NCI-H187 (cell line): ENCODE measurements at regions not wholly inside any gene's neighbourhood (a gene's known extent, or its start where the extent isn't known, plus 50 kb on each side); places are given as distances from the start of the nearest gene placed in this dataset.
"Not testable (repeated sequence)": the region's sequence is repeated elsewhere in the genome, so short reads cannot be mapped to it uniquely, and the experiment has no call there.

ENCODE experiments used
- DNase-seq, 2 experiments: peaks; one replicate each; lab custom pipeline; 2025; lab: John Stamatoyannopoulos, UW

DNA sequence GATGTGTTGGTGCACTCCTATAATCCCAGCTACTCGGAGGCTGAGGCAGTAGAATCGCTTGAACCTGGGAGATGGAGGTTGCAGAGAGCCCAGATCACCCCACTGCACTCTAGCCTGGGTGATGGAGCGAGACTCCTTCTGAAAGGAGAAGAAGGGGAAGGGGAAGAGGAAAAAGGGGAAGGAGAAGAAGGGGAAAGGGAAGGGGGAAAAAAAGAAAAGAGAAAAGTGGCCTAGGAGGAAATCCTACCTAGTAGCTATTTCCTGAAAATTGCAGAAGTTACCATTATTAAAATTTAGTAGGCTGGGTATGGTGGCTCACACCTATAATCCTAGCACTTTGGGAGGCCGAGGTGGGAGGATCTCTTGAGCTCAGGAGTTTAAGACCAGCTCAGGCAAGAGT is 67.4 kb downstream of the ARRDC3 start:
- DNase-seq = no peak

DNA sequence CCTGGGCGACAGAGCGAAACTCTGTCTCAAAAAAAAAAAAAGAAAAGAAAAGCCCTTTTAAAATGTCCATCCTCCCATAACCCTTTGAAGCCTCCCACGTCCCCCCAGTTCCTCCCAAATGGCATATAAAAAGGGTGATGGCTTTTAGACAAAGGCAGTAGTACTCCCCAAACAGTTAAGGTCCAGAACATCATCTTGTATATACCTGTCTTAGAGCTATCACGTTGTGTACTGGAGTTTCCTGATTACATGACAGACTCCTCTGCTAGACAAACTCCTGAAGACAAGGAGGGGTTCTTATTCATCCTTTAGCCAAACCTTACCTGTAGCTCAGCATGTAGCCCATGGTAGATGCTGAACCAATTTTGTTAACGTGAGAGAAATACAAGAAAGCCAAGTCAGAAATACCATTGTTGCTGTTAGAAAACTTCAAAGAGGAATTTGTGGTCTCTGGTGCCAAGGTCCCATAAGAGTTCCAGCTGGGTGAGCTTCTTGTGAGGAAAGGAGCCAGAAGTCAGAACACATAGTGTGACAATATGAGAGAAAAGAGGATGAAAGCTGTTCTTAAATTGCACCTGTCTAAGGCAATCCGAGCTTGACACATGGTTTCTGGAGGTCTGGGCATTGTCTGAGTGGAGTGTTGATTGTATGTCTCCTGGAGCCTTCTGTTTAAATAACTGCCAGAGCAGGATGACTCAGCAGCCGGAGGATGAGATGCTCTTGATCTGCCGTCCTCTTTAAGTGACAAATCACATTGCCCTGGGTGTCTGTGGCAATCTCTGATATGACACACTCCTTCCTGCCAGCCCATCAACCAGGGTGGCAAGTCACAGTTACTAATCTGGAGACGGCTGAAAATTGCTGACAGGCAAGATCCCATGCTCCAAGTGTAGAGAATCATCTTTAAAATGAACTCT is 69.1 kb downstream of the ARRDC3 start:
- DNase-seq = peak; percentile 20 to 71

DNA sequence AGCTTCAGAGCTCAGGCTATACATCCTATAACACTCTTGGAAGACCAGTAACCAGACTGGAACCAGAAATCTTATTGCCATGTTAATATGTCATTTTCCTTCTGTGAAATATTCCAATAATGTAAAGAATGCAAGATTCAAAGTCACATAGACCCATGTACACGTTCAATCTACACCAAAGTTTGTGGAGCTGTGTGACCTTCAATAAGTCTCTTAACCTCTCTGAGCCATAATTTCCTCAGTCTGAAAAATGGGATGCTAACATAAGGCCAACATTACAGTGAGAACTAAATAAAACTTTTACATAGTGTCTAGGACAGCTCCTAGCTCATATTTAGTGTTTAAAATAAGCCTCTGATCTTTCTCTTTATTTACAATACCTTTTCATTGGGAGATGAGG is 70.4 kb downstream of the ARRDC3 start:
- DNase-seq = no peak

DNA sequence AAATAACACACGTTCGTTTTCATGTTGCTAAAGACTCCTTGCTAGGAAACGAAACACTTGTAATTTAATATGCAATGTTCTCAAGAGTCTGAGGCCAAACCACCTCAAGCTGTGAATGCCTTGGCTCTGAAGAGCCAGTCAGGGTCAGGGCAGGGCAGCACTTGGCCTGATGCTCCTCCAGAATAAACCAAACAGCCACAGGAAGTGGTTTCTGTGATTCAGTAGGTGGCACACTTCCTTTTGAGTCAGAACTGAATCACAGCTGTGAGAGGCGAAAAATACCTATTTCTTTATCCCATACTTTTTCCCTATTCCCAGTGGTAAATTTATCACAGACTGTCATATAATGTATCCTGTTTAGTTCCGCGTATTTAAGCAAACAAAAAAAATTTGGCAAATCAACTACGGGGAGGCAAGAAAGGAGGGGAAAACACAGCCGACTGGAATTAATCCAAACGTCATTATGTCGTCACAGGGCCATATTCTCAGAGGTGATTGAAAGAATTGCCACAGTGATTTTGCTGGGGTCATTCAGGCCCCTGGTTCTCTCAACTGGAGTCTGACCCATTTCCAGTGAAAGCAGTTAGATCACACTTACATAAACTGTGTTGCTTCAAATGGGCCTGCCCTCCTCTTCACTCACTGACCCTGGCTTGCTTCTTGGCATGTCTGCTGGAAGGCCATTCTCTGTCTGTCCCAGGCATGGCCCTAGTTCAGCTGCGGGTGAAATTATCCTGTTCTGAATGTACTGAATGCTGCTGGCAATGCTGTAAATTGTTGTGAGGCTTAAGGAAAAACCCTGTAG is 71.2 kb downstream of the ARRDC3 start:
- peak; percentile 9 to 19 for DNase-seq

DNA sequence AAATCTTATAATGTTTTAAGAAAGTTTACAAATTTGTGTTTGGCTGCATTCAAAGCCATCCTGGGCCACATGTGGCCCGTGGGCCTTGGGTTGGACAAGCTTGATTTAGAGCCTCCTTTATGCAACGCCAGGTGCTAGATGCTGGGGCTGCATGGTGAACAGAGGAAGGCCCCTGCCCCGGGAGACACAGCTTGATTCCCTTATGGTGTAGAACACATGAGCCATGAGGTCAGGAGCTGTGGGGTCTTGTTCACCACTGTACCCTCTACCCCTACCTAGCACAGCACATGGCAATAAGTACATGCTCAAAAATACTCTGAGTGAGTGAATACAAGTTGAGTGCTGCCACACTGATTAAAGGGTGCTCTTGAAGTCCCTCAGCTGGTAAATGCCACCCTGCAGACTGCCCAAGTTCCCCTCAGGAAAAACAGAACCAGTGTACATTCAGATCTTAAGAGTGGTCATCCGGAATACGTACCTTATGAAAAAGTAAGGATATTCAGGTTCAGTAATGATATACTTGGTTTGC is 71.9 kb downstream of the ARRDC3 start:
- DNase-seq = no peak

DNA sequence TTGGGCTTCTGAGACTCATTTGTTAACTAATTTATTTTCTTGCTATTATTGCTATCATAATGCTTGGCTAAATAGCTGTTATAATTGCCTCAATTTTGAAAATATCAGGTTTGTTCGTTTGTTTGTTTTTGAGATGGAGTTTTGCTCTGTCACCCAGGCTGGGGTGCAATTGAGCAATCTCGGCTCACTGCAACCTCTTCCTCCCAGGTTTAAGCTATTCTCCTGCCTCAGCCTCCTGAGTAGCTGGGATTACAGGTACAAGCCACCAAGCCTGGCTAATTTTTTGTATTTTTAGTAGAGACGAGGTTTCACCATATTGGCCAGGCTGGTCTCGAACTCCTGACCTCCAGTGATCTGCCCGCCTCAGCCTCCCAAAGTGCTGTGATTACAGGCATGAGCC is 75.0 kb downstream of the ARRDC3 start:
- DNase-seq = not testable (repeated sequence)

DNA sequence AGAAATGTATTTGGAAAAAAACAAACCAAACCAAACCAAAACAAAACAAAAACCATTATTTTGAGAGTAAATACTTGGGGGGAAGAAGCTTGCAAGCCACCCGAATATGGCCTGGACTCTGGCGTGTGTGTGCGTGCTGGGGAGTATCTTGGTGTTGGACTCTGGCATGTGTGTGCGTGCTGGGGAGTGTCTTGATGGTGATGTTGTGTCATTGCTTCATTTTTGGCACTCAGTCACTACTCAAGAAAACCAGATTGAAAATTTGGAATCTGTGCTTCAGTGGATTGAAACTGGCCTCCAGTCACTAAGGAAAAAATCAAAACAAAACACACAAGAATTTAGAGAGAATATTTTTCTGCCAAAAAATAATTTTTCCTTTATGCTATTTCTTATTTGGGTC is 76.1 kb downstream of the ARRDC3 start:
- DNase-seq = no peak

DNA sequence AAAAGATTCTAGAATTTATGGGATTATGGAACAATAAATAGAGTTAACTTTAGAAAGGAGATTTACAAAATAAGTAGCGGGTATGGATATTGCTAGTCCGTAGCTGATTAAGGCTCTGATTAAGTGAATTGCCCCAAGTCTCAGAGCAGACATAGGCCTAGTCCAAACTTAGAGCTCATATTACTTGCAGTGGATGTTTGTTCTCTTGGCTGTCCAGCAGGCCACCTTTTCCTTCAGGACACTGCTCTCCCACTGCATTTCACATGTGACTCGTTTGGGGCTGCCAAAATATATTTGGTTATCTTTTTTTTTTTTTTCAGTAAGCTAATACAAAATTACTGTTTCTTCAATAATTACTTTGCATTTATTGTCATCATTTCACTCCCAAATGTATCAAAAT is 76.6 kb downstream of the ARRDC3 start:
- DNase-seq = no peak

DNA sequence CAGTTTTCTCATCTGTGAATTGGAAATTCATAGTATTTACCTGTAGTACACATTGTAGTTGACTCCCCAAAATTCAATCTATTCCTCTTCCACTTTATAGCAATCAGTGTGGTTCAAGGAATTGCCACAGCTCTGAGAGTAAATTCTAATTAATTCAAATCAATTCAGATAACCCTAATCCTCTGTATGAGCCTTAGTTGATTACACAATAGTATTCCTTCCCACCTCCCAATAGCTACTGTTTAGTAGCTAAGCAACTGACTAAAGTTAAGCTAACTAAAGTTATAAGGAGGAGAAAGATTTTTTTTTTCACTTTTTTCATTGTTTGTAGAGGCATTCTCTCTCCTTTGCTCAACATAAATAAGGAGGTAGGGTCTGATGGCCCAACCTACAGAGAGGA is 77.5 kb downstream of the ARRDC3 start:
- no peak for DNase-seq

DNA sequence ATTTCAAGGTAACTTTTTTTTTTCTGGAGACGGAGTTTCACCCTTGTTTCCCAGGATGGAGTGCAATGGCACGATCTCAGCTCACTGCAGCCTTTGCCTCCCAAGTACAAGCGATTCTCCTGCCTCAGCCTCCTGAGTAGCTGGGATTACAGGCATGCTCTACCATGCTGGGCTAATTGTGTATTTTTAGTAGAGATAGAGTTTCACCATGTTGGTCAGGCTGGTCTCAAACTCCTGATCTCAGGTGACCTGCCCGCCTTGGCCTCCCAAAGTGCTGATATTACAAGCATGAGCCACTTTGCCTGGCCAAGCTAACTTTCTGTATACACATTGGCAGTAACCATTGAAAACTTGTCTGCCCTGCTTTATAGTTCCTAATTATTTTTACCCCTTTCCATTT is 79.1 kb downstream of the ARRDC3 start:
- not testable (repeated sequence) for DNase-seq

DNA sequence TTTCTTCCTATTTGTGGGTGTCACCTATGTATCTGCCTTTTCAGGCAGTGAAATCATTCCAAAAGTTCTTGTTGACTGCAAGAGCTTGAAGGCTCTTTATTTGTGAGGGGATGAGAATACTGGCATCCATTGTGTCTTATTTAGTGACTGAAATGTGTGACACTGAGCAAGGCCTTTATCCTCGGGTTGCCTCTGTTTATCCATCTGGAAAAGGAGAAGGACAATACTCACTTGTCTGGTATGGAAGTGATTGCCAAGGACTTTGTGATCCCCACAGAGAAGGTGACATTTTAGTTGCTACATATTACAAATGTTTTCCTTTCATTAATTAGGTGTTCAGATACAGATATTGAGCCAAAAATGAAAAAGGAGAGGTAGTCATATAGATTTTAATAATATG is 80.2 kb downstream of the ARRDC3 start:
- no peak for DNase-seq

DNA sequence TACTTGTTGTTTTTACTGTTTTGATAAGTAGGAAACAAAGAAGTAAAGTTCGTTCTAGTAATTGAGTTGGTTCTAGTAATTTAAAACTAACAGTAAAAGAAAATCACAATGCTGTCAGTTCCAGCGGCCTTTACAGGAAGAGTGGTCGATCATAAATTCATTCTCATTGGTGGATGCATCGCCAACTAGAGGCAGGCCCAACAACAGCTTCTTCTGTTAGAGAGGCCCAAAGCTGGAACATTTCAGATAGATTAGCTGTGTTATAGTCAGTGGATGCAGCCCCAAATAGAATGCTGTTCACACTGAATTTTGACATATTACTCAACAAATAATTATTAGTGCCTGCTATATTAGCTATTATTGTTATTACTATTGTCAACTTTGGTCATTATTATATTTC is 80.8 kb downstream of the ARRDC3 start:
- no peak for DNase-seq

DNA sequence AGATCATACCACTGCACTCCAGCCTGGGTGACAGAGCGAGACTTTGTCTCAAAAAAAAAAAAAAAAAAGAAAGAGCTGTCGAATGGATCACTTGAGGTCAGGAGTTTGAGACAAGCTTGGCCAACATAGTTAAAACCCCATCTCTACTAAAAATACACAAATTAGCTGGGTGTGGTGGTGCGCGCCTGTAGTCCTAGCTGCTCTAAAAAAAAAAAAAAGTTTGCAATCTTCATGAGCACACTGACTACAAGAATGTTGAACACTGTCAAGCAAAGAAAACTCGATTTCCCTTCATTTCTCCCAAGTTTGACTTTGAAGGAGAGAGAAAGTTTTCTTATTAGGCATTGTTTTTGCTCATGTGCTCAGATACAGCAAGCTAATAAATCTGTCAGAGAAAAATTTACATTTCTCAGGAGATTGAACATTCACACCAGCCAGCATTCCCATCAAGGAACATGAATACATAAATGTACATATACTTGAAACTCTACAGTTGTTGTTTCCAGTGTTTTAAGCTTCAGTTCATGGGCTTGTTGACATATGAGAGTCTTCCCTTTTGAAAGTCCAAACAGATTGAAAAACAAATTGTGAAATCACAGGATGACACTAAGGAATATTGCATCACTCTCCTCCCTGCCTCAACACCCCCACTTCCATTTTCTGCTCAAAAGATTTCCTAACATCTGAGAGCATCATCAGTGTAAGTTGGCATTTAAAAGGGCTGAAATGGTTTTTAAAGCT is 81.8 kb downstream of the ARRDC3 start:
- no peak for DNase-seq

DNA sequence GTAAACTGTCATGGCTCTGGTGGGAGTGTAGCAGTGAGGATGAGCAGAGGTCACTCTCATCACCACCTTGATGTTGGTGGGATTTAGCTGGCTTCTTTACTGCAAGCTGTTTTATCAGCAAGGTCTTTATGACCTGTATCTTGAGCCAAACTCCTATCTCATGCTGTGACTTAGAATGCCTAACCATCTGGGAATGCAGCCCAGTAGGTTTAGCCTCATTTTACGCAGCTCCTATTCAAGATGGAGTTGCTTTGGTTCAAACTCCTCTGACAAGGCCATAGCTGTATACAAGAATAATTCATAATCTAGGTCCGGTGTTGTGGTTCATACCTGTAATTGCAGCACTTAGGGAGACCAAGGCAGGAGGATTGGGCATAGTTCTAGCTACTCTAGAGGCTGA is 85.1 kb downstream of the ARRDC3 start:
- DNase-seq = no peak

DNA sequence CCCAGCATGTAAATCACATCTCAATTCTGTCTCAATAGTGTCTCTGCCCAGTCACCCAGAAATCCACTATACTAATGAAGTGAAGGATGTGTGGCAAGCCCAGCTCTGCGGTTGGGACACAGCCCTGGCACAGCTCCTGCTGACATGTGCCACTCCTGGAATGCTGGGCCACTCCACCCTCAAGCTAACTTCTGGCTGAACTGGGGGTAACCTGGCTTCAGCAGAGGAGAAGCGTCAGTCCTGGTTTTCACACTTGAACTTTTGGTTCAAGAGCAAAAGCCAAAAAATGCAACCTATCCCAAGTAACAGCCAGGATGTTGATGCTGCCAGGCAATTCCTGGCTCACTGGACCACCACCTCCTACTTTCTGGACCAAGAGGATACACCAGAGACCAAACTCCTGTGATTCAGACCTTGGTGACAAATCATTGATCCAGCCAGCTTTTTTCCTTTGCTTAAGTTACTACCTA is 86.4 kb downstream of the ARRDC3 start:
- no peak for DNase-seq

DNA sequence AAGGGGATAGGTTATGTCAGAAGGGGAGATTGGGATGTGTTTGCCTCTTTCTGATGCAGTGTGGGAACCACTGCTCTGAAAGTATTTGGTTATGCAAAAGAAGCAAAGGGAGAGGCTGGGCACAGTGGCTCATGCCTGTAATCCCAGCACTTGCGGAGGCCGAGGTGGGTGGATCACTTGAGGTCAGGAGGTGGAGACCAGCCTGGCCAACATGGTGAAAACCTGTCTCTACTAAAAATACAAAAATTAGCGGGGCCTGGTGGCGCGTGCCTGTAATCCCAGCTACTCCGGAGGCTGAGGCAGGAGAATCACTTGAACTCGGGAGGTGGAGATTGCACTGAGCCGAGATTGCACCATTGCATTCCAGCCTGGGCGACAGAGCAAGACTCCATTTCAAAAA is 87.0 kb downstream of the ARRDC3 start:
- not testable (repeated sequence) for DNase-seq

DNA sequence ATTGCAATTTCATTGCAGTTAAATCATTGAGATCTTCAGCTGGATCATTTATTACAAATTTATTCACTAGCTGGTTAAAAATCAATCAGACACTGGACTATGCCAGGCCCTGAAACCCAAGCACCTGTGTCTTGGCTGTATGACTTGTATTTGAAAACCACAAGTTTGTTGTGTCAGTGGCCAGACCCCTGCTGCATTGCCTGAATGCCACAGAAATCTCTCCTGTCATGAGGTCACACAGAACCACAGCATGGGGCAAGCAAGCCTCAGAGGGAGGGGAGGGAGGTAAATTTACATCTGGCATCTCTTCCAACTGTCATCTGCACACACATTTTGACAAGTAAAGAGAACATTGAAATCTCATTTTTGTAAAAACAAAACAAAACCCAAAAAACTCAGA is 90.0 kb downstream of the ARRDC3 start:
- DNase-seq = no peak

DNA sequence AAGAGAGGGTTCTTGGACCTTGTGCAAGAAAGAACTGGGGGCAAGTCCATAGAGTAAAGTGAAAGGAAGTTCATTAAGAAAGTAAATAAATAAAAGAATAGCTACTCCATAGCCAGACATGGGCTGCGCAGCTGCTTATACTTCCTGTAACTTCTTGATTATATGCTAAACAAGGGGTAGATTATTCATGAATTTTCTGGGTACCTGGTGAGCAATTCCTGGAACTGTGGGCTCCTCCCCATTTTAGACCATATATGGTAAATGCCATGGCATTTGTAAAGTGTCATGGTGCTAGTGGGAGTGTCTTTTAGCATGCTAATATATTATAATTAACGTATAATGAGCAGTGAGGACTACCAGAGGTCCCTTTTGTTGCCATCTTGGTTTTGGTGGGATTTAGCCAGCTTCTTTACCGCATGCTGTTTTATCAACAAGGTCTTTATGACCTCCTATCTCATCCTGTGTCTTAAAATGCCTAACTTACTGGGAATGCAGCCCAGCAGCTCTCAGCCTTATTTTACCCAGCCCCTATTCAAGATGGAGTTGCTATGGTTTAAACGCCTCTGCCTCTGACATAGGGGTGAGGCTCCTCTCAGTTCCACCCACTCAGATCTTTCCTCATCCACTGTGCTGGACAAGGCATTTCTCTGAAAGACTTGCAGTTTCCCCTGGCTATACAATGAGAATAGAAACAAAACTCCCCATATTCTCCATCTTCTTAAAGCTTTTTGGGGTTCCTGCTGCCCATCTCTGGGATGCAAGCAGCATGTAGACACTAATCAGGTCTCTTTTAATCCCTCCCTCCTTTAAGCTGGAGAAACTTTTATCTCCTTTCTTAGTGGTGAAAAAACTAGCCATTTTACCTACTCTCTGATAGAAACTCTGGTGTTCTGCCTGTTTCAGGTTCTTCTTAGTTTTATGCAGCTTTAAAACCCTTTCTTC is 91.2 kb downstream of the ARRDC3 start:
- DNase-seq = no peak

DNA sequence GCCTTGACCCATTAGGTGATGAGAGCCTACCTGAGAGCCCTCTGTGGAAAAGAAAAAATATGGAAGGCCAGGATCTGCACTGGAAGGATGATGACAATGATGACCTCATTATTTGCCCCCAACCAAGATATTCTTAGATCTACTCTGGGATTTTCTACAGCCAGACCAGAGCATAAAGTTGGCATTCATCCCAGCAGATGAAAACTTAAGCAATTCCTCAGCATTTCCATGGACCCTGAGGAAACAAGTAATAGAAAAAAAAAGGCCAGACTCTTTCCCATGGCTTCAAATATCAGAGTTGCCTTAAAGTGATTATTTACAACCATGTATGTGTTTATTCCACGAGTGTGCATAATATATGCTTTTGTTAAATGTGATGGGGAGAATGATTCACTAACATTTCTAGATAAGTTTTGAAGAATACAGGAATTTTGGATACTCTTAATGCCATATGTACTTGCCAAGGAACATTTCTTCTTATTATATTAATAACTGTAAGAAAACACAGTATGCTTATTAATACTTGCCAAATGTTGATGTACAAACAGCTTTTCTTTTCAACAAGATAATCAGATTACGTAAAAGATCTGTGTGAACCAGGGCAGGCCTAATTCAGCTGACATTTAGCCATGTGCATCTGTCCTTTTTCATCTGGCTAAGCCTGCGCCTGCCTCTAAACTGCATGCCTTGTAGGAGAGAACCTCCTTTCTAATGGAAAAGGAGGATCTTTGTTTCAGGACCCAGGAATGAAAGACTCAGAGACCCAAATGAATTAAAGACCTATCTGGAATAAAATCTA is 94.8 kb downstream of the ARRDC3 start:
- DNase-seq = no peak

DNA sequence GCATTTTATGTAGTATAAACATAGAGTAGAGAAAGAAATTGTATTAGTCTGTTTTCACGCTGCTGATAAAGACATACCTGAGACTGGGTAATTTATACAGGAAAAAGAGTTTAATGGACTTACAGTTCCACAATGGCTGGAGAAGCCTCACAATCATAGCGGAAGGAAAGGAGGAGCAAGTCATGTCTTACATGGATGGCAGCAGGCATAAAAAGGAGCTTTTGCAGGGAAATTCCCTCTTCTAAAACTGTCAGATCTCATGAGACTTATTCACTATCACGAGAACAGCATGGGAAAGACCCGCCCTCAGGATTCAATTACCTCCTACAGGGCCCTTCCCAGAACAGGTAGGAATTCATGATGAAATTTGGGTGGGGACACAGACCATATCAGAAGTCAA is 98.1 kb downstream of the ARRDC3 start:
- DNase-seq = not testable (repeated sequence)
